ENCODE measurements at regions not wholly inside any gene's neighbourhood (a gene's known extent, or its start where the extent isn't known, plus 50 kb on each side); places are given as distances from the start of the nearest gene placed in this dataset.

- no peak overlapping the region for H3K4me3 ChIP-seq (ENCODE audit: low read length)
- peaks cover 20% of the 10 kb centered on the region for H3K9me3 Mint-ChIP-seq
- H3K36me3 ChIP-seq (ENCODE audit: insufficient read depth, low read length): no peaks in the 10 kb centered on the region
- no peak for ATAC-seq (ENCODE audit: poor library complexity)
- no peaks in the 10 kb centered on the region for H3K27me3 ChIP-seq (ENCODE audit: control insufficient read depth in 1 of 2, insufficient read depth in 2 of 2, low read length in 2 of 2)
- H3K4me1 ChIP-seq (ENCODE audit: insufficient read depth, low read length): no peaks in the 10 kb centered on the region
- H3K36me3 Mint-ChIP-seq (ENCODE audit: low read depth): no peaks in the 10 kb centered on the region
- CTCF ChIA-PET: no interaction called here
- intact Hi-C loops (cut with DNase I, micrococcal nuclease): no loop called here
- H3K27ac ChIP-seq (ENCODE audit: low read depth in 1 of 2, low read length in 2 of 2): no peak overlapping the region
- DNase-seq: no peak
- no peak overlapping the region for H3K4me3 Mint-ChIP-seq
- TF ChIP-seq, protein P1, sequence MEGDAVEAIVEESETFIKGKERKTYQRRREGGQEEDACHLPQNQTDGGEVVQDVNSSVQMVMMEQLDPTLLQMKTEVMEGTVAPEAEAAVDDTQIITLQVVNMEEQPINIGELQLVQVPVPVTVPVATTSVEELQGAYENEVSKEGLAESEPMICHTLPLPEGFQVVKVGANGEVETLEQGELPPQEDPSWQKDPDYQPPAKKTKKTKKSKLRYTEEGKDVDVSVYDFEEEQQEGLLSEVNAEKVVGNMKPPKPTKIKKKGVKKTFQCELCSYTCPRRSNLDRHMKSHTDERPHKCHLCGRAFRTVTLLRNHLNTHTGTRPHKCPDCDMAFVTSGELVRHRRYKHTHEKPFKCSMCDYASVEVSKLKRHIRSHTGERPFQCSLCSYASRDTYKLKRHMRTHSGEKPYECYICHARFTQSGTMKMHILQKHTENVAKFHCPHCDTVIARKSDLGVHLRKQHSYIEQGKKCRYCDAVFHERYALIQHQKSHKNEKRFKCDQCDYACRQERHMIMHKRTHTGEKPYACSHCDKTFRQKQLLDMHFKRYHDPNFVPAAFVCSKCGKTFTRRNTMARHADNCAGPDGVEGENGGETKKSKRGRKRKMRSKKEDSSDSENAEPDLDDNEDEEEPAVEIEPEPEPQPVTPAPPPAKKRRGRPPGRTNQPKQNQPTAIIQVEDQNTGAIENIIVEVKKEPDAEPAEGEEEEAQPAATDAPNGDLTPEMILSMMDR (IDR thresholded peaks at IDR 0.05): no peak
- no peaks in the 10 kb centered on the region for H3K9me3 ChIP-seq (ENCODE audit: control insufficient read depth in 1 of 2, insufficient read depth in 1 of 2, low read length in 2 of 2)
- no peaks in the 10 kb centered on the region for H3K4me1 Mint-ChIP-seq (ENCODE audit: low read depth)
- POLR2A ChIA-PET: no interaction called here
- H3K27ac Mint-ChIP-seq: no peak overlapping the region
- H3K27me3 Mint-ChIP-seq: no peaks in the 10 kb centered on the region
Measured at GRCh38 chr9:26311463-26311995, 581.1 kb downstream of the CAAP1 start.

GRCh38 chr9:26310294-26310693, 582.3 kb downstream of the CAAP1 start:
- TF ChIP-seq, protein P1 (IDR thresholded peaks at IDR 0.05): no peak
- DNase-seq (no peak), ATAC-seq (ENCODE audit: poor library complexity) (no peak)
- H3K36me3 Mint-ChIP-seq (ENCODE audit: low read depth): no peaks in the 10 kb centered on the region
- H3K4me1 Mint-ChIP-seq (ENCODE audit: low read depth): no peaks in the 10 kb centered on the region
- H3K27me3 Mint-ChIP-seq: no peaks in the 10 kb centered on the region
- no peak overlapping the region for H3K4me3 Mint-ChIP-seq
- intact Hi-C loops (cut with DNase I, micrococcal nuclease): no loop called here
- no peaks in the 10 kb centered on the region for H3K36me3 ChIP-seq (ENCODE audit: insufficient read depth, low read length)
- no peaks in the 10 kb centered on the region for H3K27me3 ChIP-seq (ENCODE audit: control insufficient read depth in 1 of 2, insufficient read depth in 2 of 2, low read length in 2 of 2)
- H3K27ac Mint-ChIP-seq: no peak overlapping the region
- H3K4me1 ChIP-seq (ENCODE audit: insufficient read depth, low read length): no peaks in the 10 kb centered on the region
- peaks cover 20% of the 10 kb centered on the region for H3K9me3 Mint-ChIP-seq
- H3K9me3 ChIP-seq (ENCODE audit: control insufficient read depth in 1 of 2, insufficient read depth in 1 of 2, low read length in 2 of 2): peaks cover 0 to 4% of the 10 kb centered on the region in 2 experiments
- no peak overlapping the region for H3K4me3 ChIP-seq (ENCODE audit: low read length)
- POLR2A ChIA-PET: no interaction called here
- no peak overlapping the region for H3K27ac ChIP-seq (ENCODE audit: low read depth in 1 of 2, low read length in 2 of 2)
- CTCF ChIA-PET: no interaction called here

- Mint-ChIP-seq H3K27ac (no peak overlapping the region), H3K9me3 (peaks cover 19% of the 10 kb centered on the region), H3K4me3 (no peak overlapping the region), H3K4me1 (ENCODE audit: low read depth) (no peaks in the 10 kb centered on the region), H3K36me3 (ENCODE audit: low read depth) (no peaks in the 10 kb centered on the region), H3K27me3 (no peaks in the 10 kb centered on the region)
- H3K36me3 ChIP-seq (ENCODE audit: insufficient read depth, low read length): no peaks in the 10 kb centered on the region
- no peaks in the 10 kb centered on the region for H3K27me3 ChIP-seq (ENCODE audit: control insufficient read depth in 1 of 2, insufficient read depth in 2 of 2, low read length in 2 of 2)
- no peak overlapping the region for H3K4me3 ChIP-seq (ENCODE audit: low read length)
- POLR2A ChIA-PET: no interaction called here
- H3K27ac ChIP-seq (ENCODE audit: low read depth in 1 of 2, low read length in 2 of 2): no peak overlapping the region
- H3K4me1 ChIP-seq (ENCODE audit: insufficient read depth, low read length): no peaks in the 10 kb centered on the region
- DNase-seq (no peak), ATAC-seq (ENCODE audit: poor library complexity) (no peak)
- intact Hi-C loops (cut with DNase I, micrococcal nuclease): no loop called here
- peaks cover 0 to 4% of the 10 kb centered on the region in 2 experiments for H3K9me3 ChIP-seq (ENCODE audit: control insufficient read depth in 1 of 2, insufficient read depth in 1 of 2, low read length in 2 of 2)
- CTCF ChIA-PET: no interaction called here
- TF ChIP-seq, protein P1 (IDR thresholded peaks at IDR 0.05): no peak
Measured at GRCh38 chr9:26308328-26308727, 584.3 kb downstream of the CAAP1 start.

All from CD4-positive, alpha-beta T cell (primary cell).